SH-SY5Y (cell line): ENCODE measurements at regions not wholly inside any gene's neighbourhood (a gene's known extent, or its start where the extent isn't known, plus 50 kb on each side); places are given as distances from the start of the nearest gene placed in this dataset.

ENCODE experiments used
- GATA2 ChIP-seq: IDR thresholded peaks from 2 replicates; pipeline ENCODE4 v1.6.1; 2011; ENCODE audit warnings: mild to moderate bottlenecking, low read depth, low read length
- GATA3 ChIP-seq: IDR thresholded peaks from 2 replicates; pipeline ENCODE4 v1.6.1; 2011; ENCODE audit warnings: low read depth, mild to moderate bottlenecking, low read length, moderate library complexity

GRCh38 chr2:21792571-21792970, 668.8 kb downstream of the TDRD15 start:
- TF ChIP-seq GATA3 (no peak), GATA2 (no peak)
